Heart left ventricle (tissue), 16 donors: ENCODE measurements at regions not wholly inside any gene's neighbourhood (a gene's known extent, or its start where the extent isn't known, plus 50 kb on each side); places are given as distances from the start of the nearest gene placed in this dataset.

Experiments used
- ATAC-seq, 4 donors: fragments of 200-7000 bp; cut with Tn5 transposase; one replicate each; pipeline ENCODE4 v1.9.1; 2020 to 2022; ENCODE audit warnings: moderate library complexity in 4 of 4, mild to moderate bottlenecking in 3 of 4, moderate number of reproducible peaks in 1 of 4
- DNase-seq, 5 donors: peaks; one replicate each; pipeline ENCODE4 v3.0.0-alpha.2; 2020
- H3K27ac ChIP-seq, 12 donors: fragments of 200-600 bp; sonication (generic) in 4 of 12; one replicate each; pipeline versions ENCODE4 v1.5.0 to v1.8.0; 2016 to 2022; ENCODE audit warnings: mild to moderate bottlenecking in 2 of 12
- H3K27me3 ChIP-seq, 9 donors: fragments of 200-600 bp; sonication (generic) in 2 of 9; one replicate each; pipeline versions ENCODE4 v1.5.1 to v1.8.0; 2016 to 2022; ENCODE audit warnings: mild to moderate bottlenecking in 3 of 9
- H3K36me3 ChIP-seq, 9 donors: fragments of 200-600 bp; sonication (generic) in 2 of 9; one replicate each; pipeline versions ENCODE4 v1.5.0 to v1.8.0; 2018 to 2022; ENCODE audit warnings: mild to moderate bottlenecking in 2 of 9
- H3K4me1 ChIP-seq, 12 donors: fragments of 200-600 bp; sonication (generic) in 4 of 12; one replicate each; pipeline versions ENCODE4 v1.5.0 to v1.8.0; 2016 to 2022; ENCODE audit warnings: mild to moderate bottlenecking in 3 of 12
- H3K4me3 ChIP-seq, 12 donors: fragments of 200-600 bp; sonication (generic) in 4 of 12; one replicate each; pipeline versions ENCODE4 v1.5.0 to v1.8.0; 2017 to 2022; ENCODE audit warnings: mild to moderate bottlenecking in 9 of 12, moderate library complexity in 4 of 12
- H3K9me3 ChIP-seq, 12 donors: fragments of 200-600 bp; sonication (generic) in 4 of 12; one replicate each; pipeline versions ENCODE4 v1.5.0 to v1.8.0; 2016 to 2022; ENCODE audit warnings: mild to moderate bottlenecking in 1 of 12
- CTCF ChIP-seq, 12 donors: fragments of 200-600 bp; sonication (generic) in 4 of 12; IDR thresholded peaks; one replicate each; pipeline versions ENCODE4 v1.5.0 to v1.8.0; 2018 to 2022; ENCODE audit warnings: antibody characterized with exemption in 12 of 12, mild to moderate bottlenecking in 5 of 12
- POLR2A ChIP-seq, 2 donors: fragments of 450-650 bp; IDR thresholded peaks; one replicate each; pipeline ENCODE4 v1.6.1; 2017; ENCODE audit warnings: antibody characterized with exemption in 2 of 2, mild to moderate bottlenecking in 2 of 2, moderate library complexity in 2 of 2
- WGBS, 4 donors: extraction: QIAGEN DNeasy Blood & Tissue Kit in 2 of 4; methylation state at CpG; one replicate each; pipeline versions ENCODE4 v1.1.5 to v1.1.7; 2013 to 2018; 5-methylcytosine and 5-hydroxymethylcytosine counted together
- intact Hi-C, 10 donors: fragments of 100-400 bp; cut with DNase I; formaldehyde crosslinking; loops; one replicate each; pipeline versions ENCODE4 v1.11.1 to v1.14.2; 2022
- donor health status: ischemic (EF 13 %, LVEDD 7.1; RV severe dilation, severe dysfunction).
- donor health status: healthy with polysubstance abuse.
- donor health status: DM: no; HTN: yes; CAD: no.
- donor health status: DM: no; HTN: no; CAD: no.
- donor health status: ischemic (EF 25% LVEDD 6.9; RV normal size, moderate dysfunction).
- donor health status: ischemic (EF 25% LVEDD 5.7; RV mildly dilated, moderate dysfunction).
- donor health status: healthy.
- donor health status: DM: yes; HTN: yes; CAD: no.
- donor health status: ischemic (EF 35%, LVEDD 5.7; RV mildly dilated, moderate dysfunction).
- donor health status: nonischemic (EF 11% LVEDD 7.7; RV severe dilation, severe dysfunction).
- donor health status: DM: yes; HTN: yes; CAD: no.
- donor health status: PGD.
- donor health status: ischemic (EF 29% LVEDD 5.4; RV normal size, mild dysfunction).
- donor health status: nonischemic (EF 23%, LVEDD 6.1; RV moderate dilation, normal function).

GRCh38 chr16:35144212-35144932, 1685.0 kb downstream of the TP53TG3F start:
- Histone ChIP-seq H3K4me1 (no peaks in the 10 kb centered on the region), H3K9me3 (peaks cover 0 to 34% (median 0%) of the 10 kb centered on the region in 12 donors), H3K36me3 (no peaks in the 10 kb centered on the region), H3K27me3 (no peaks in the 10 kb centered on the region), H3K27ac (no peak overlapping the region), H3K4me3 (no peak overlapping the region)
- no peak for TF ChIP-seq POLR2A (IDR thresholded peaks at IDR 0.05)
- TF ChIP-seq CTCF (IDR thresholded peaks at IDR 0.05) = no peak
- DNase-seq (no peak), ATAC-seq (no peak)
- intact Hi-C loops = no loop called here
- WGBS, 4 donors = 75 to 82% (median 76%) methylated on average over 22 of the region's 22 CpGs

GRCh38 chr16:35146031-35146710, 1686.8 kb downstream of the TP53TG3F start:
- 80 to 87% (median 82%) methylated on average over 17 to 23 of the region's 23 CpGs for WGBS, 4 donors
- Histone ChIP-seq H3K4me3 (no peak overlapping the region), H3K27me3 (no peaks in the 10 kb centered on the region), H3K27ac (no peak overlapping the region), H3K9me3 (peaks cover 0 to 36% (median 0%) of the 10 kb centered on the region in 12 donors), H3K36me3 (no peaks in the 10 kb centered on the region), H3K4me1 (no peaks in the 10 kb centered on the region)
- intact Hi-C loops = no loop called here
- ATAC-seq (no peak), DNase-seq (no peak)
- TF ChIP-seq POLR2A (IDR thresholded peaks at IDR 0.05) (no peak), CTCF (IDR thresholded peaks at IDR 0.05) (no peak)

GRCh38 chr16:35146723-35147458, 1687.5 kb downstream of the TP53TG3F start:
- TF ChIP-seq POLR2A (IDR thresholded peaks at IDR 0.05) (no peak), CTCF (IDR thresholded peaks at IDR 0.05) (no peak)
- no peaks in the 10 kb centered on the region for H3K27me3 ChIP-seq
- H3K4me1 ChIP-seq = no peaks in the 10 kb centered on the region
- H3K36me3 ChIP-seq = no peaks in the 10 kb centered on the region
- H3K9me3 ChIP-seq = peaks cover 0 to 36% (median 0%) of the 10 kb centered on the region in 12 donors
- no peak overlapping the region for H3K27ac ChIP-seq
- intact Hi-C loops = no loop called here
- no peak overlapping the region for H3K4me3 ChIP-seq
- WGBS, 4 donors = 78 to 88% (median 79%) methylated on average over 14 of the region's 14 CpGs
- no peak for DNase-seq
- no peak for ATAC-seq
